Effector memory CD8-positive, alpha-beta T cell (primary cell): ENCODE measurements at regions not wholly inside any gene's neighbourhood (a gene's known extent, or its start where the extent isn't known, plus 50 kb on each side); places are given as distances from the start of the nearest gene placed in this dataset.

Source experiments
- ATAC-seq: fragments of 150-1000 bp; cut with Tn5 transposase; replicated peaks from 2 replicates; pipeline ENCODE4 v1.10.0; 2021; ENCODE audit warnings: mild to moderate bottlenecking, moderate library complexity
- DNase-seq, 3 experiments: peaks; one replicate each; pipeline ENCODE4 v3.0.0; 2021
- H3K27ac Mint-ChIP-seq, 2 donors: one replicate each; pipeline ENCODE4 v1.8.0; 2022; ENCODE audit warnings: mild to moderate bottlenecking in 2 of 2, mixed read lengths in 2 of 2, moderate library complexity in 2 of 2
- H3K27me3 Mint-ChIP-seq, 2 donors: one replicate each; pipeline ENCODE4 v1.8.0; 2022; ENCODE audit warnings: mixed read lengths in 2 of 2
- H3K36me3 Mint-ChIP-seq: one replicate; pipeline ENCODE4 v1.8.0; 2022; ENCODE audit warnings: mild to moderate bottlenecking, moderate library complexity, mixed read lengths; ENCODE audit not compliant: insufficient read depth
- H3K4me1 Mint-ChIP-seq, 2 donors: one replicate each; pipeline ENCODE4 v1.8.0; 2022; ENCODE audit warnings: low read depth in 2 of 2, mixed read lengths in 2 of 2
- H3K4me3 Mint-ChIP-seq, 2 donors: one replicate each; pipeline ENCODE4 v1.8.0; 2022; ENCODE audit warnings: mild to moderate bottlenecking in 2 of 2, mixed read lengths in 2 of 2, moderate library complexity in 2 of 2
- H3K9me3 Mint-ChIP-seq, 2 donors: one replicate each; pipeline ENCODE4 v1.8.0; 2022; ENCODE audit warnings: mixed read lengths in 2 of 2

DNA sequence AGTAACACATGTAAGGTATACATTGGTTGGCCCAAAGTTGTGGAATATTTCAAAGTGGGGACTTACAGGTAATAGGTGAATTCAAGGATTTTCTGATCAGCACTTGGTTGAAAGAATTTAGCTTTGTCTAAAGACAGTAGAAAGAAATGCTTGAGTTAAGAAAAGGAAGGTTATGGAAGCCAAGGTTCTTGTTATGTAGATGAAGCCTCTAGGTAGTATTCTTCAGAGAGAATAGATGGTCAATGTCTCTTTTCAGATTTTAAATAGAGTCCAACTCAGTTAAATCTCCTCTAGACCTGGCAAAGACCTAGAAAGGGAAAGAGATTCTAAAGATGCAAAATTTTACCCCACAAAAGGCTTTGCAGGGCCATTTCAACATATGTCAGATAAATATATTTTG lies 157.4 kb downstream of the ANKRD30B start:
- DNase-seq, result no peak
- Mint-ChIP-seq H3K9me3 (no peaks in the 10 kb centered on the region), H3K27ac (no peak overlapping the region), H3K36me3 (no peaks in the 10 kb centered on the region), H3K4me3 (no peak overlapping the region), H3K4me1 (no peaks in the 10 kb centered on the region), H3K27me3 (peaks cover 0 to 7% of the 10 kb centered on the region in 2 donors)
- ATAC-seq, result no peak

DNA sequence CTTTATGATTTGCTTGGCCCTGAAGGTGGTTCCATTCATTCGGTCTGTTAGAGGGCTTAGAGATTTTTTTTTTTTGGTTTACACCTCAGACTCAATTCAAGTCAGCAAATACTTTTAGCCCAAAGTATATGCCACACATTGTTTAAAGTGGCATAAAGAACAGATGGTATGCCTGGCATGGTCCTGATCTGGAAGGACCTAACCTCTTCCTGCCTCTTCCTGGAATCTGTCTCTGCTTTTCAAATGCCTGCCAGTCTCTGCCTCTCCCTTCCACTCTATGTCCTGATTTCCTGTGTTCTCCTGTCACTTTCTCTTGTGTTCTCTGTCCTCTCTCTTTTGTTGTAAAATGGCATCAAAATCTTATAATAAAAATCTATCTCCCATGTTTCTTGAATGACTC lies 158.0 kb downstream of the ANKRD30B start:
- H3K4me1 Mint-ChIP-seq, result no peaks in the 10 kb centered on the region
- no peak for ATAC-seq
- no peak overlapping the region for H3K27ac Mint-ChIP-seq
- H3K36me3 Mint-ChIP-seq, result no peaks in the 10 kb centered on the region
- no peaks in the 10 kb centered on the region for H3K9me3 Mint-ChIP-seq
- no peak for DNase-seq
- peaks cover 0 to 7% of the 10 kb centered on the region in 2 donors for H3K27me3 Mint-ChIP-seq
- H3K4me3 Mint-ChIP-seq, result no peak overlapping the region

DNA sequence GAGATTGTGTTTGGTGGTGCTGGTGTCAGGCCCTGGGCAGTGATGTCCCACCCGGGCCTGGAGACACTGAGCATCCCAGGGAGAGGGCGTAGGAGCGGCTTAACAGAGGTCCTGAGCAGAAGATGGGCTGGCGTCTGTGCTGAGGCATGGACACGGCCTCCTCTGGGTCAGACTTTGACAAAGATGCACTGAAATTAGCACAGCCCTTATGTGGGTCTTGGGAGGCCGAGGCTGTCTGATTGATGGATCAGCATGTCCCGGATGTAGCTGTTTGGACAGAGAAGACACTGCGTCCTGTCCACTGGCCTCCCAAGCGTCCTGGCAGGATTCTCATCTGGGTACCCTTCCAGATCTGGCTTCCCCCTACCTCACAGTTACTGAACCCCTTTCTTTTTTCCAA lies 159.4 kb downstream of the ANKRD30B start:
- H3K4me3 Mint-ChIP-seq, result no peak overlapping the region
- H3K9me3 Mint-ChIP-seq, result no peaks in the 10 kb centered on the region
- H3K27ac Mint-ChIP-seq, result no peak overlapping the region
- no peaks in the 10 kb centered on the region for H3K4me1 Mint-ChIP-seq
- no peaks in the 10 kb centered on the region for H3K36me3 Mint-ChIP-seq
- ATAC-seq (no peak), DNase-seq (no peak)
- H3K27me3 Mint-ChIP-seq, result peaks cover 0 to 11% of the 10 kb centered on the region in 2 donors

DNA sequence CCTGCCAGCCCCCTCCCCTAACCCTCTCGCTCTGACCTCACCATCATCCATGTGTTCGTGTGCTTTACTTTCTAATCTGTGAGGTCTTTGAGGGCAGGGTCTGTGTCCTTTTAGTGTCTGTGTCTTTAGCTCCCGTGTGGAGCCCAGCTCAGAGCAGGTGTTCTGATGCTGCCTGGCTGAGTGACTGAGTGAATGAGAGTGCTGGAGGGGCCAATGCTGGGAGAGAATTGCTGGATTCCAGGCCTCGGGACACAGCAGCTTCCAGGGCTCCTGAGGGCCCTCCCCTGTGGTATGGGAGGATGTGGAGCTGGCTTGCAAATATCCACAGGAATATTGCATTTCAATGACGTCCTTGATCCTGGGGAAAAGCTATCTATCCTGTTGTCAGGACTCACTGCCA lies 160.6 kb downstream of the ANKRD30B start:
- Mint-ChIP-seq H3K36me3 (no peaks in the 10 kb centered on the region), H3K9me3 (no peaks in the 10 kb centered on the region), H3K27ac (no peak overlapping the region), H3K27me3 (peaks cover 0 to 12% of the 10 kb centered on the region in 2 donors), H3K4me3 (no peak overlapping the region), H3K4me1 (no peaks in the 10 kb centered on the region)
- ATAC-seq, result no peak
- no peak for DNase-seq

DNA sequence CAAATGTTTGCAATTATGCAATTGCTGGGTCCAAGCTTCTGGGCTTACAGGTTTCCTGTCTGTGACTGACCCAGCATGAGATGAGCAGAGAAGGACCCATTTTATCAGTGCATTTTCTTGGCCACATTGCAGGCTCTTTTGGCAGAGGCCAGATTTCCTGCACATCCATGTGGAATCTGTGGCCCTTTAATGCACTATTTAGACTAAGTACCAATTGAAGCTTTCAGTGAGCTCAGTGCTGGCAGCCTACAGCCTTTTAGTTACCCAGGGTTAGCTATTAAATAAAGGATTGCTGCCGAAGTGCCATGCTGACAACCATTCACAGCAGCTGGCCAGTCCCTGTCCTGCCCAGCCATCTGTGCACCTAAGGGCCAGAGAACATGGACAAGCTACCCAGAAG lies 165.0 kb downstream of the ANKRD30B start:
- no peaks in the 10 kb centered on the region for H3K4me1 Mint-ChIP-seq
- peaks cover 7 to 12% of the 10 kb centered on the region in 2 donors for H3K27me3 Mint-ChIP-seq
- ATAC-seq, result no peak
- H3K9me3 Mint-ChIP-seq, result no peaks in the 10 kb centered on the region
- no peak for DNase-seq
- H3K27ac Mint-ChIP-seq, result no peak overlapping the region
- no peak overlapping the region for H3K4me3 Mint-ChIP-seq
- no peaks in the 10 kb centered on the region for H3K36me3 Mint-ChIP-seq

DNA sequence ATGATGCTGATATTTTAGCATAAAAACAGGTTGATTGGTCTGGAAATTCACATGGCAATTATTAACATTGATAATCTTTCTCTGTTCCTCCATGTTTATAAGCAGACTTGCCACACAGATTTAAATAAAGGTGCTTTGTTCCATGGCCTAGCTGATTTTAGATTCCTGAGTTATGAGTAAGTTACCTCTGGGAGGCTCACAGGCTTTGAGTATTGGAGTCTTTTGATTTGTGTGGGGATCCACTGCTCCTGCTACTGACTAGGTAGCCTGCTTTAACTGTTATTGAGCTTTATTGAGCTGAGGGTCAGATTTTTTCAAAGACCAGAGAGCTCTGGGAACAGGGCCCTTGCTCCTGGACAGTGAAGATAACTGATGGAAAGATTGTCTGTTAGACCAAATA lies 166.1 kb downstream of the ANKRD30B start:
- no peak for ATAC-seq

DNA sequence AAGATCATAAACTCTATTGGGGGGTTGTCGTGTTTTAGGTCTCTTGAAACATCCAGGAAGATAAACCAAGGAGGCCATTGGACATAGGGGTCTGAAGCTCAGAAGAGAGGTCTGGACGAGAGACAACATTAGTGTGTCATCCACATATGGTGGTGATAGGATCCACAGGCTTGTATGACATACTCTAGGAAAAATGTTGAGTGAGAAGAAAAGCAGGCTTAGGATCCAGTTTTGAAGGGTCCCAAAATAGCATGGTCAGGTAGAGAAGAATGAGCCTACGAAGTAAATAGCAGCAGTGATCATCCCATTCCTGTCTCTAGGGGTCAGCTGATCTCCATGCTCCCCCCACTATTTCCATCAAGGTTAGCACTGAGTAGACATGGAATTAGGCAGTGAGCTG lies 166.8 kb downstream of the ANKRD30B start:
- Mint-ChIP-seq H3K4me1 (no peaks in the 10 kb centered on the region), H3K27me3 (peaks cover 5 to 7% of the 10 kb centered on the region in 2 donors), H3K4me3 (no peak overlapping the region), H3K27ac (no peak overlapping the region), H3K9me3 (no peaks in the 10 kb centered on the region), H3K36me3 (no peaks in the 10 kb centered on the region)
- DNase-seq (no peak), ATAC-seq (no peak)

More for the DNA sequence above, 166.1 kb downstream of the ANKRD30B start:
- Mint-ChIP-seq H3K9me3 (no peaks in the 10 kb centered on the region), H3K27ac (no peak overlapping the region), H3K27me3 (peaks cover 5 to 7% of the 10 kb centered on the region in 2 donors), H3K4me1 (no peaks in the 10 kb centered on the region), H3K4me3 (no peak overlapping the region), H3K36me3 (no peaks in the 10 kb centered on the region)
- DNase-seq, result no peak

DNA sequence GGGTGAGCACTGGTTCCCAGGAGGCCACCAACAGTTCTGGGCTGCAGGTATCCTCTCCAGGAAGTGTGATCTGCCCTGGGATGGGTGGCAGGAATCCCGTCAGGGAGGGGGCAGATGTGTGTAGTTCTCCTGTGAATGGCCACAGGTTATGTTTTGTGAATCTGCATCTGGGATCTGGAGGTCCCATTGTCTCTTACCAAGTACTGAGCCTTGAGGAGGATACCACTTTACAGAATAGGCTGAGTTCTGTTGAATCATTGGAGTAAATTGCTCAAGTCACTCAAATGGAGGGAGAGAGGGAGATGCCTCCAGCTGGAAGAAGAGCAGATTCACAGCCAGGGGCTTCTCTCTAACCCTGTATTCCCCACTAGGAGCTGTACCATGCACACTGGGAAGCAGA lies 168.2 kb downstream of the ANKRD30B start:
- no peak for ATAC-seq

DNA sequence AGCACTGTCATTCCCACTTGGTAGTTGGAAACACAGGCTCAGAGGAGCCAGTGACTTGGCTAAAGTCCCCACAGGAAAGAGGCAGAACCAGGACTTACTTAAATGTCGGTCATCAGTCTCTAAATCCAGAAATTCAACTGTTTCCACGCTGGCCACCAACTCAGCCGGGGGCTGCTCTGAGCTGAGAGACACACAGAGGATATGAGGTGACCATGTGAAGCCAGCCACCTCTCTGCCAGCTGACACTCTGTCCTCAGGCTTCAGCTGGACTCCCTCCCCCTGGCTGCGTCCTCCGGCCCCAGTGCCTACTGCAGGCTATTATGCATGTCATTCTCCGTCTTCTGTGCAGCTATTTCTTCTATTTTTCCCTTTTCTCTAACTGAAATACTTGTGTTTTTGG lies 168.9 kb downstream of the ANKRD30B start:
- Mint-ChIP-seq H3K36me3 (no peaks in the 10 kb centered on the region), H3K27ac (no peak overlapping the region), H3K27me3 (peaks cover 5 to 7% of the 10 kb centered on the region in 2 donors), H3K4me1 (peaks cover 0 to 3% of the 10 kb centered on the region in 2 donors), H3K9me3 (no peaks in the 10 kb centered on the region), H3K4me3 (no peak overlapping the region)
- ATAC-seq (no peak), DNase-seq (no peak)

More for the DNA sequence above, 168.2 kb downstream of the ANKRD30B start:
- H3K4me3 Mint-ChIP-seq, result no peak overlapping the region
- no peak for DNase-seq
- H3K9me3 Mint-ChIP-seq, result no peaks in the 10 kb centered on the region
- no peaks in the 10 kb centered on the region for H3K4me1 Mint-ChIP-seq
- H3K36me3 Mint-ChIP-seq, result no peaks in the 10 kb centered on the region
- peaks cover 5 to 7% of the 10 kb centered on the region in 2 donors for H3K27me3 Mint-ChIP-seq
- H3K27ac Mint-ChIP-seq, result no peak overlapping the region

DNA sequence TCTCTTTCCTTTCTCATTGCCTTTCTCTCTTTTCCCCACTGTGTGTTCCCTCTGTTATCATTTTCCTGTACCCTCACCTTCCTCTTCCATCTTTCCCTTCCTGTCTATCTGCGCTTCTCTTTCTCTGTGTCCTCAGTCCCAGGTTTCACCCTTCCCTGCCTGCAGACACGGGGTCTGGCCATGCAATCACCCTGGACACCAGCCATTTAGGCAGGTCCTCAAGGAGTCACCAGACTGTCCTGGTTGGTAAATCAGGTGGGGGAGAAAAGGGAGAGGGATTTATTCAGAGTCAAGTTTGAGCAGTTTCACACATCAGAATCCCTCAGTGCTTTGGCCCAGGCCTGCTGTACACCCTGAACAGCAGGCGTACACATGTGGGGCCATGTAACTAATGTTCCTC lies 169.3 kb downstream of the ANKRD30B start:
- Mint-ChIP-seq H3K27me3 (peaks cover 3 to 7% of the 10 kb centered on the region in 2 donors), H3K4me1 (peaks cover 0 to 4% of the 10 kb centered on the region in 2 donors), H3K27ac (no peak overlapping the region), H3K36me3 (no peaks in the 10 kb centered on the region), H3K4me3 (no peak overlapping the region), H3K9me3 (no peaks in the 10 kb centered on the region)
- ATAC-seq, result no peak
- DNase-seq, result no peak

DNA sequence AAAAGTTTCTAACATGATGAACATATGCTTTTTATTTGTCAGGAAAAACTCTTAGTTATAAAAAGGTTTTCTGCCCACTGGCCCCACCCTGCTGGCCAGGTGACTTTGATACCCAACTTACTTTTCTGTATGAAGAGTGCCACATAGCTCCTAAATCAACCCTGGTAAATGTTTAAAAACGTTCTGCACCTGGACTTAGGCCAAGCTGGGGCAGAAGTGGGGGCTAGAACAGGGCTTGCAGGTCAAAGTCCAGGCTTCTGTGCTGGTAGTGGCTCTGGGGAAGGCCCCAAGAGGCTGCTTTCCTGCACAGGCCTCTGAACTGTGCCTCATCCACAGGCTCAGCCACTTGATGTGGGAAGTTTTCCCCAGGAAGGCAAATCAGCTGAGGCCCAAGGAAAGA lies 171.7 kb downstream of the ANKRD30B start:
- Mint-ChIP-seq H3K9me3 (no peaks in the 10 kb centered on the region), H3K36me3 (no peaks in the 10 kb centered on the region), H3K4me1 (peaks cover 0 to 4% of the 10 kb centered on the region in 2 donors), H3K27me3 (peaks cover 0 to 7% of the 10 kb centered on the region in 2 donors), H3K27ac (no peak overlapping the region), H3K4me3 (no peak overlapping the region)
- no peak for DNase-seq
- ATAC-seq, result no peak

DNA sequence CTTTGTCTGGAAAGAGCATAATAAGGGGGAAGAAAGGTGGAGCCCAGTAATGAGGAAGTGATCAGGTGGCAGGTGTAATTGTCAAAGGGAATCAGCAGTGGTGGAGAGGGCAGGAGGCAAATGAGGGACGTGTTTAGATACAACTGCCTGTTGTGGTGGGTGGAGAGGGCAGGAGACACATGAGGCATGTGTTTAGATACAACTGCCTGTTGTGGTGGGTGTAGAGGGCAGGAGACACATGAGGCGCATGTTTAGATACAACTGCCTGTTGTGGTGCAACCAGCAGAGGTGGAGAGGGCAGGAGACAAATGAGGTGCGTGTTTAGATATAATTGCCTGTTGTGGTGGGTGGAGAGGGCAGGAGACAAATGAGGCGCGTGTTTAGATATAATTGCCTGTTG lies 173.1 kb downstream of the ANKRD30B start:
- Mint-ChIP-seq H3K36me3 (no peaks in the 10 kb centered on the region), H3K9me3 (no peaks in the 10 kb centered on the region), H3K27me3 (peaks cover 0 to 7% of the 10 kb centered on the region in 2 donors), H3K27ac (no peak overlapping the region), H3K4me3 (no peak overlapping the region), H3K4me1 (peaks cover 9 to 12% of the 10 kb centered on the region in 2 donors)
- no peak for ATAC-seq
- no peak for DNase-seq

DNA sequence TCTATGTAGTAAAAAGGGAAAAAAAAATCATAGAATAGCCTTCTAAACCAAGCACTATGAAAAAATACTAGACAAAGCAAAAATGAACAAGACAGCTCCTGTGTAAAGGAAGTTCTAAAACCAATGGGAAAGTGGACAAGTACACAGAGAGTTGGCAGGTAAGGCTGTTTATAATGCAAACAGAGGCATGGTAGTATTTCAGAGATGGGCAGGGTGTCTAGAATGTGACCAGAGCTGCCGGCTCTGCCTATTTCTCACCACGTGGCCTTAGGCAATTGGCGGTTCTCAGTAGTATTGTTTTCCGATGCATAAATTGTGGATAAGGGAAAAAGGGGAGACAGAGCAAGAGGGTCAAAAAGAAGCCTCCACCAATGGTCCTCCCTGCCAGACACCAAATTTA lies 173.6 kb downstream of the ANKRD30B start:
- Mint-ChIP-seq H3K27ac (no peak overlapping the region), H3K4me3 (no peak overlapping the region), H3K4me1 (peaks cover 9 to 12% of the 10 kb centered on the region in 2 donors), H3K36me3 (no peaks in the 10 kb centered on the region), H3K9me3 (no peaks in the 10 kb centered on the region), H3K27me3 (peaks cover 0 to 7% of the 10 kb centered on the region in 2 donors)
- ATAC-seq (no peak), DNase-seq (no peak)

DNA sequence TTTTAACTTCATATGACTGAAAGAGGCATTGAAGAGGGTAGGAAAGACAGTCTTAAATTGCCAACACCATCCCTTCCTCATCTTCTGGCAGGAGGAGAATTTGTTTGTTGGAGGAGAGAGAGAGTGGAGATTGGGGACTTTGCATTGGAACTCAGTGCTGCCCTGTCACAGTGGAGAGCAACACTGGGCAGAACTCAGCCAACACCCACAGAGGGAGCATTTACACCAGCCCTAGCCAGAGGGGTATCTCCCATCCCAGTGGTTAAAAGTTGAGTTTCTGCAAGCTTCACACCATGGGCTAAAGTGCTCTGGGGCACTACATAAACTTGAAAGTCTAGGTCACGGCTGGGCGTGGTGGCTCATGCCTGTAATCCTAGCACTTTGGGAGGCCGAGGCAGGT lies 174.1 kb downstream of the ANKRD30B start:
- Mint-ChIP-seq H3K27ac (no peak overlapping the region), H3K36me3 (no peaks in the 10 kb centered on the region), H3K27me3 (peaks cover 0 to 5% of the 10 kb centered on the region in 2 donors), H3K9me3 (no peaks in the 10 kb centered on the region), H3K4me3 (no peak overlapping the region), H3K4me1 (peaks cover 9 to 12% of the 10 kb centered on the region in 2 donors)
- no peak for ATAC-seq
- DNase-seq, result no peak
